ENCODE measurements at regions not wholly inside any gene's neighbourhood (a gene's known extent, or its start where the extent isn't known, plus 50 kb on each side); places are given as distances from the start of the nearest gene placed in this dataset.

DNA sequence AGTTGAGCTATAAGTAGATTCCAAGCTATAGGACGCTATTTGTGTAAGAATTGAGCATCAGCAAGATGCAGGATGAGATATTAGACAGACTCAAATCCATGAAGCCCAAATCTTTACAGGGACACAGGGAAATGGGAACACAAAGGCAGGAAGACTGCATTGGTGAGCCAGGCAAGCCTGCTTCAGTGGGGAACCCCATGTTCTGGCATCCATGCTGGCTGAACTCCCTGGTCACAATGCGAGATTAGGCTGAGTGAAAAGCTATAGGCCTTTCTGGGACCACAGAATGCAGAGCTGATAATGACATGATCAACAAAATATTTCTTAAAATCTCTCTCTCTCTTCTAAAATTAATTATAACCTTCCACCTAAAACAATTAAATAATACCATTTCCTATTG lies 170.5 kb downstream of the CDC14C start:
- no peak for TF ChIP-seq MAX (IDR thresholded peaks at IDR 0.05)
- no peak for TF ChIP-seq ZBTB33 (IDR thresholded peaks at IDR 0.05)
- no peak for TF ChIP-seq NR2F2 (IDR thresholded peaks at IDR 0.05)
- no peak for TF ChIP-seq EGR1 (IDR thresholded peaks at IDR 0.05; ENCODE audit: low read depth in 2 of 2)
- no peak for TF ChIP-seq RXRA (IDR thresholded peaks at IDR 0.05)
- TF ChIP-seq YY1 (IDR thresholded peaks at IDR 0.05), result no peak
- TF ChIP-seq TAF1 (conservative IDR thresholded peaks at IDR 0.05), result no peak
- TF ChIP-seq, protein P1, sequence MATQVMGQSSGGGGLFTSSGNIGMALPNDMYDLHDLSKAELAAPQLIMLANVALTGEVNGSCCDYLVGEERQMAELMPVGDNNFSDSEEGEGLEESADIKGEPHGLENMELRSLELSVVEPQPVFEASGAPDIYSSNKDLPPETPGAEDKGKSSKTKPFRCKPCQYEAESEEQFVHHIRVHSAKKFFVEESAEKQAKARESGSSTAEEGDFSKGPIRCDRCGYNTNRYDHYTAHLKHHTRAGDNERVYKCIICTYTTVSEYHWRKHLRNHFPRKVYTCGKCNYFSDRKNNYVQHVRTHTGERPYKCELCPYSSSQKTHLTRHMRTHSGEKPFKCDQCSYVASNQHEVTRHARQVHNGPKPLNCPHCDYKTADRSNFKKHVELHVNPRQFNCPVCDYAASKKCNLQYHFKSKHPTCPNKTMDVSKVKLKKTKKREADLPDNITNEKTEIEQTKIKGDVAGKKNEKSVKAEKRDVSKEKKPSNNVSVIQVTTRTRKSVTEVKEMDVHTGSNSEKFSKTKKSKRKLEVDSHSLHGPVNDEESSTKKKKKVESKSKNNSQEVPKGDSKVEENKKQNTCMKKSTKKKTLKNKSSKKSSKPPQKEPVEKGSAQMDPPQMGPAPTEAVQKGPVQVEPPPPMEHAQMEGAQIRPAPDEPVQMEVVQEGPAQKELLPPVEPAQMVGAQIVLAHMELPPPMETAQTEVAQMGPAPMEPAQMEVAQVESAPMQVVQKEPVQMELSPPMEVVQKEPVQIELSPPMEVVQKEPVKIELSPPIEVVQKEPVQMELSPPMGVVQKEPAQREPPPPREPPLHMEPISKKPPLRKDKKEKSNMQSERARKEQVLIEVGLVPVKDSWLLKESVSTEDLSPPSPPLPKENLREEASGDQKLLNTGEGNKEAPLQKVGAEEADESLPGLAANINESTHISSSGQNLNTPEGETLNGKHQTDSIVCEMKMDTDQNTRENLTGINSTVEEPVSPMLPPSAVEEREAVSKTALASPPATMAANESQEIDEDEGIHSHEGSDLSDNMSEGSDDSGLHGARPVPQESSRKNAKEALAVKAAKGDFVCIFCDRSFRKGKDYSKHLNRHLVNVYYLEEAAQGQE (IDR thresholded peaks at IDR 0.05), result no peak
- TF ChIP-seq HNF4G (IDR thresholded peaks at IDR 0.05), result no peak
- TF ChIP-seq FOXA2 (IDR thresholded peaks at IDR 0.05), result no peak
- no peak for TF ChIP-seq JUND (IDR thresholded peaks at IDR 0.05)
- no peak for TF ChIP-seq HNF4A (conservative IDR thresholded peaks at IDR 0.05)
- TF ChIP-seq, protein P2, sequence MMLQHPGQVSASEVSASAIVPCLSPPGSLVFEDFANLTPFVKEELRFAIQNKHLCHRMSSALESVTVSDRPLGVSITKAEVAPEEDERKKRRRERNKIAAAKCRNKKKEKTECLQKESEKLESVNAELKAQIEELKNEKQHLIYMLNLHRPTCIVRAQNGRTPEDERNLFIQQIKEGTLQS (IDR thresholded peaks at IDR 0.05), result no peak
- TF ChIP-seq, protein P3, sequence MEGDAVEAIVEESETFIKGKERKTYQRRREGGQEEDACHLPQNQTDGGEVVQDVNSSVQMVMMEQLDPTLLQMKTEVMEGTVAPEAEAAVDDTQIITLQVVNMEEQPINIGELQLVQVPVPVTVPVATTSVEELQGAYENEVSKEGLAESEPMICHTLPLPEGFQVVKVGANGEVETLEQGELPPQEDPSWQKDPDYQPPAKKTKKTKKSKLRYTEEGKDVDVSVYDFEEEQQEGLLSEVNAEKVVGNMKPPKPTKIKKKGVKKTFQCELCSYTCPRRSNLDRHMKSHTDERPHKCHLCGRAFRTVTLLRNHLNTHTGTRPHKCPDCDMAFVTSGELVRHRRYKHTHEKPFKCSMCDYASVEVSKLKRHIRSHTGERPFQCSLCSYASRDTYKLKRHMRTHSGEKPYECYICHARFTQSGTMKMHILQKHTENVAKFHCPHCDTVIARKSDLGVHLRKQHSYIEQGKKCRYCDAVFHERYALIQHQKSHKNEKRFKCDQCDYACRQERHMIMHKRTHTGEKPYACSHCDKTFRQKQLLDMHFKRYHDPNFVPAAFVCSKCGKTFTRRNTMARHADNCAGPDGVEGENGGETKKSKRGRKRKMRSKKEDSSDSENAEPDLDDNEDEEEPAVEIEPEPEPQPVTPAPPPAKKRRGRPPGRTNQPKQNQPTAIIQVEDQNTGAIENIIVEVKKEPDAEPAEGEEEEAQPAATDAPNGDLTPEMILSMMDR (IDR thresholded peaks at IDR 0.05; ENCODE audit: low read depth, low read length, missing input control), result no peak
- no peak for TF ChIP-seq SP1 (IDR thresholded peaks at IDR 0.05)
- no peak for TF ChIP-seq FOXA1 (IDR thresholded peaks at IDR 0.05)
- TF ChIP-seq RAD21 (IDR thresholded peaks at IDR 0.05), result no peak
- TF ChIP-seq GABPA (IDR thresholded peaks at IDR 0.05 in 1 of 2, conservative IDR thresholded peaks at IDR 0.05 in 1 of 2), result no peak
- H3K4me3 ChIP-seq (ENCODE audit: low read depth in 1 of 3, low read length in 3 of 3), result no peak overlapping the region
- no peak for DNase-seq (ENCODE audit: low spot score)
- H3K4me1 ChIP-seq (ENCODE audit: control insufficient read depth in 4 of 4, insufficient read depth in 4 of 4, low read length in 3 of 4), result no peaks in the 10 kb centered on the region
- H3K27me3 ChIP-seq (ENCODE audit: control insufficient read depth in 4 of 4, insufficient read depth in 4 of 4, low read length in 3 of 4), result no peaks in the 10 kb centered on the region
- H3K9me3 ChIP-seq (ENCODE audit: control insufficient read depth in 4 of 4, low read length in 3 of 4), result no peaks in the 10 kb centered on the region
- no peak overlapping the region for H3K27ac ChIP-seq (ENCODE audit: low read depth in 1 of 2, low read length in 2 of 2)
- no peak overlapping the region for H3K9ac ChIP-seq (ENCODE audit: low read depth in 1 of 2, low read length in 2 of 2)
- H3K36me3 ChIP-seq (ENCODE audit: control insufficient read depth in 4 of 4, insufficient read depth in 3 of 4, low read depth in 1 of 4, low read length in 3 of 4), result no peaks in the 10 kb centered on the region
- WGBS, result 71% methylated on average over 2 of the region's 2 CpGs

Data from liver (tissue), 8 donors.